IMR-90 (cell line): ENCODE measurements at regions not wholly inside any gene's neighbourhood (a gene's known extent, or its start where the extent isn't known, plus 50 kb on each side); places are given as distances from the start of the nearest gene placed in this dataset.

ENCODE experiments used
- ATAC-seq: fragments of 200-7000 bp; cut with Tn5 transposase; 2 replicates; pipeline ENCODE4 v1.9.1; 2020; ENCODE audit warnings: low read depth, mild to moderate bottlenecking, moderate library complexity
- BruUV-seq: library from RNA; stranded (reverse); fragments of 400-500 nt; replicated peaks from 2 replicates; lab custom pipeline; 2021; lab: Mats Ljungman, UMichigan
- CTCF ChIA-PET: fragments of 300-600 bp; formaldehyde crosslinking; extraction: SDS; loops from one replicate; lab custom pipeline; 2021; ENCODE audit warnings: antibody characterized with exemption; lab: Yijun Ruan, JAX
- POLR2A ChIA-PET: fragments of 300-600 bp; sonication (Branson Sonifier 250); formaldehyde crosslinking; loops from one replicate; lab custom pipeline; 2022; ENCODE audit warnings: antibody characterized with exemption; ENCODE audit not compliant: unreplicated experiment; lab: Charles Lee
- DNase-seq: peaks from one replicate; pipeline ENCODE4 v3.0.0; 2013
- H2AFZ ChIP-seq: replicated peaks from 2 replicates; pipeline ENCODE3; 2013; ENCODE audit warnings: low read length, mild to moderate bottlenecking; ENCODE audit not compliant: poor library complexity
- H2AK5ac ChIP-seq: 2 replicates; pipeline ENCODE4 v1.6.1; 2013; ENCODE audit warnings: low read depth, low read length, inconsistent platforms
- H2AK9ac ChIP-seq: replicated peaks from 2 replicates; pipeline ENCODE3; 2013; ENCODE audit warnings: mild to moderate bottlenecking, low read depth, low read length, moderate library complexity; ENCODE audit not compliant: poor library complexity
- H2BK120ac ChIP-seq: 2 replicates; pipeline ENCODE4 v1.6.1; 2013; ENCODE audit warnings: low read depth, low read length, inconsistent platforms
- H2BK15ac ChIP-seq: 3 replicates; pipeline ENCODE4 v1.6.1; 2013; ENCODE audit warnings: low read depth, low read length, inconsistent platforms
- H2BK20ac ChIP-seq: 2 replicates; pipeline ENCODE4 v1.6.1; 2013; ENCODE audit warnings: low read depth, mild to moderate bottlenecking, inconsistent platforms, low read length, moderate library complexity
- H2BK5ac ChIP-seq: 2 replicates; pipeline ENCODE4 v1.6.1; 2013; ENCODE audit warnings: mild to moderate bottlenecking, low read depth, low read length, inconsistent platforms; ENCODE audit not compliant: poor library complexity, severe bottlenecking
- H3K14ac ChIP-seq: replicated peaks from 2 replicates; pipeline ENCODE4 v1.6.1; 2013; ENCODE audit warnings: low read depth, low read length, inconsistent platforms
- H3K18ac ChIP-seq: 2 replicates; pipeline ENCODE4 v1.6.1; 2013; ENCODE audit warnings: low read depth, low read length, control low read depth
- H3K23ac ChIP-seq: 2 replicates; pipeline ENCODE4 v1.6.1; 2013; ENCODE audit warnings: low read depth, low read length, inconsistent platforms
- H3K27ac ChIP-seq: 2 replicates; pipeline ENCODE4 v1.5.1; 2013; ENCODE audit warnings: mild to moderate bottlenecking, control low read depth, low read length; ENCODE audit not compliant: insufficient read depth
- H3K27me3 ChIP-seq: 2 replicates; pipeline ENCODE4 v1.6.1; 2013; ENCODE audit warnings: low read length; ENCODE audit not compliant: control insufficient read depth, insufficient read depth
- H3K36me3 ChIP-seq: 2 replicates; pipeline ENCODE4 v1.6.1; 2013; ENCODE audit warnings: low read length, mixed read lengths; ENCODE audit not compliant: control insufficient read depth, insufficient read depth
- H3K4ac ChIP-seq: 2 replicates; pipeline ENCODE4 v1.6.1; 2013; ENCODE audit warnings: low read depth, low read length, inconsistent platforms
- H3K4me1 ChIP-seq: 2 replicates; pipeline ENCODE4 v1.6.1; 2013; ENCODE audit warnings: low read length, mixed read lengths; ENCODE audit not compliant: control insufficient read depth, insufficient read depth
- H3K4me2 ChIP-seq: 2 replicates; pipeline ENCODE4 v1.6.1; 2013; ENCODE audit warnings: low read depth, mild to moderate bottlenecking, control low read depth, low read length, moderate library complexity
- H3K4me3 ChIP-seq: 2 replicates; pipeline ENCODE4 v1.5.1; 2013; ENCODE audit warnings: low read depth, mild to moderate bottlenecking, control low read depth, low read length, moderate library complexity; ENCODE audit not compliant: insufficient read depth
- H3K56ac ChIP-seq: 2 replicates; pipeline ENCODE4 v1.6.1; 2013; ENCODE audit warnings: low read length, inconsistent platforms; ENCODE audit not compliant: insufficient read depth; ENCODE audit errors: extremely low read depth
- H3K79me1 ChIP-seq, 2 experiments: 2 replicates each; pipeline ENCODE4 v1.6.1; 2013; ENCODE audit warnings: low read length in 2 of 2, inconsistent platforms in 1 of 2, low read depth in 1 of 2
- H3K9ac ChIP-seq: 2 replicates; pipeline ENCODE4 v1.6.1; 2013; ENCODE audit warnings: low read depth, low read length, control low read depth
- H3K9me1 ChIP-seq: 2 replicates; pipeline ENCODE4 v1.6.1; 2013; ENCODE audit warnings: low read length, inconsistent platforms; ENCODE audit not compliant: insufficient read depth
- H3K9me3 ChIP-seq: 2 replicates; pipeline ENCODE4 v1.6.1; 2013; ENCODE audit warnings: low read length; ENCODE audit not compliant: control insufficient read depth, insufficient read depth
- H4K20me1 ChIP-seq: 2 replicates; pipeline ENCODE4 v1.6.1; 2013; ENCODE audit warnings: low read length, inconsistent platforms; ENCODE audit not compliant: insufficient read depth
- H4K5ac ChIP-seq: 2 replicates; pipeline ENCODE4 v1.6.1; 2013; ENCODE audit warnings: mild to moderate bottlenecking, low read depth, low read length, control low read depth
- H4K8ac ChIP-seq, 2 experiments: 2 replicates each; pipeline ENCODE4 v1.6.1; 2013; ENCODE audit warnings: low read depth in 2 of 2, low read length in 2 of 2, control low read depth in 1 of 2, inconsistent platforms in 1 of 2
- H4K91ac ChIP-seq: 2 replicates; pipeline ENCODE4 v1.6.1; 2013; ENCODE audit warnings: low read depth, low read length, inconsistent platforms; ENCODE audit not compliant: insufficient read depth
- BHLHE40 ChIP-seq: fragments of 150-350 bp; IDR thresholded peaks from 2 replicates; pipeline ENCODE4 v1.6.1; 2016; ENCODE audit warnings: mild to moderate bottlenecking, low read depth, low read length
- WGBS, 2 experiments: methylation state at CpG; one replicate each; pipeline versions ENCODE4 v1.1.5 to v1.1.7; 2013; ENCODE audit warnings: missing lambda C conversion rate in 2 of 2; ENCODE audit not compliant: insufficient read length in 1 of 2; ENCODE audit errors: extremely low coverage in 2 of 2; 5-methylcytosine and 5-hydroxymethylcytosine counted together
- dilution Hi-C: fragments of 300-500 bp; cut with HindIII; formaldehyde crosslinking; loops from one replicate; pipeline ENCODE4 v1.14.3; 2018; ENCODE audit warnings: low sequenced_read_pairs; ENCODE audit not compliant: unreplicated experiment
- in situ Hi-C: fragments of 300-500 bp; cut with MboI; formaldehyde crosslinking; loops from 3 replicates; pipeline ENCODE4 v1.14.3; 2019; ENCODE audit warnings: low sequenced_read_pairs, inconsistent platforms, mixed read lengths
- intact Hi-C: fragments of 100-400 bp; cut with micrococcal nuclease; formaldehyde crosslinking; loops from 2 replicates; pipeline ENCODE4 v1.10.0; 2022

GRCh38 chr19:31096062-31096830 is 253.0 kb downstream of the TSHZ3 start:
- in situ Hi-C loops = no loop called here
- Histone ChIP-seq H4K91ac (no peak overlapping the region), H3K14ac (no peak overlapping the region), H3K4me2 (no peak overlapping the region), H2AFZ (no peak overlapping the region), H3K18ac (no peak overlapping the region), H2AK9ac (no peak overlapping the region), H2BK120ac (no peak overlapping the region), H3K27me3 (peaks cover 2% of the 10 kb centered on the region; the same call in 1 of the 2 replicates), H3K4me1 (peaks cover 2% of the 10 kb centered on the region; the same call in 1 of the 2 replicates), H2AK5ac (no peak overlapping the region), H4K5ac (no peak overlapping the region), H3K9ac (no peak overlapping the region), H2BK5ac (no peak overlapping the region), H3K36me3 (no peaks in the 10 kb centered on the region), H3K56ac (no peak overlapping the region), H2BK20ac (no peak overlapping the region), H3K9me3 (no peaks in the 10 kb centered on the region), H4K20me1 (no peaks in the 10 kb centered on the region), H3K27ac (no peak overlapping the region), H3K4me3 (no peak overlapping the region), H3K4ac (no peak overlapping the region), H4K8ac (no peak overlapping the region), H2BK15ac (no peak overlapping the region), H3K23ac (no peak overlapping the region), H3K79me1 (no peaks in the 10 kb centered on the region), H3K9me1 (no peaks in the 10 kb centered on the region)
- POLR2A ChIA-PET = no interaction called here
- dilution Hi-C loops = no loop called here
- DNase-seq = no peak
- BruUV-seq = no TSS peak
- TF ChIP-seq BHLHE40 = no peak
- 84% methylated on average over 14 of the region's 22 CpGs; no CpG with 5 or more reads in 1 of the 2 experiments for WGBS, 2 experiments
- ATAC-seq = no peak
- intact Hi-C loops = no loop called here
- CTCF ChIA-PET = no interaction called here
